SK-N-MC (cell line): ENCODE measurements at regions not wholly inside any gene's neighbourhood (a gene's known extent, or its start where the extent isn't known, plus 50 kb on each side); places are given as distances from the start of the nearest gene placed in this dataset.
A peak's percentile ranks its signal among the peaks of the same experiment; 100 is the strongest.

Source experiments
- DNase-seq: peaks from one replicate; pipeline ENCODE4 v3.0.0-alpha.2; 2011; ENCODE audit warnings: low read depth, low spot score
- H3K27ac ChIP-seq: fragments of 200-600 bp; sonication (generic); 2 replicates; pipeline ENCODE4 v1.5.1; 2016; ENCODE audit warnings: mixed run types
- H3K36me3 ChIP-seq: fragments of 200-600 bp; sonication (generic); 2 replicates; pipeline ENCODE4 v1.6.1; 2017; ENCODE audit warnings: antibody characterized with exemption, low read length, mixed read lengths; ENCODE audit not compliant: insufficient read depth
- H3K4me3 ChIP-seq: fragments of 200-600 bp; sonication (generic); 2 replicates; pipeline ENCODE4 v1.5.1; 2016
- H3K9ac ChIP-seq: fragments of 200-600 bp; sonication (generic); 2 replicates; pipeline ENCODE4 v1.8.0; 2017; ENCODE audit warnings: mixed run types, mixed read lengths; ENCODE audit not compliant: insufficient read length
- H3K9me3 ChIP-seq: fragments of 200-600 bp; sonication (generic); 2 replicates; pipeline ENCODE4 v1.6.1; 2017; ENCODE audit warnings: low read depth, mild to moderate bottlenecking, antibody characterized with exemption, low read length, moderate library complexity, mixed read lengths
- EZH2 ChIP-seq: fragments of 200-600 bp; sonication (generic); IDR thresholded peaks from one replicate; pipeline ENCODE4 v1.6.1; 2017; ENCODE audit warnings: antibody characterized with exemption
- FOXP2 ChIP-seq: optimal IDR thresholded peaks from 2 replicates; pipeline ENCODE3; 2011; ENCODE audit warnings: mild to moderate bottlenecking, moderate library complexity; ENCODE audit not compliant: insufficient read depth; ENCODE audit errors: extremely low read length, control extremely low read depth
- POLR2AphosphoS5 ChIP-seq: IDR thresholded peaks from 2 replicates; pipeline ENCODE4 v1.6.1; 2012; ENCODE audit warnings: mild to moderate bottlenecking, low read depth, low read length, borderline replicate concordance

GRCh38 chr9:29212397-29213387 is 1639.4 kb upstream of the C9orf72 start:
- Histone ChIP-seq H3K9ac (peak overlapping the region; percentile 57), H3K9me3 (no peaks in the 10 kb centered on the region), H3K36me3 (no peaks in the 10 kb centered on the region), H3K27ac (no peak overlapping the region), H3K4me3 (peak overlapping the region; percentile 91)
- TF ChIP-seq EZH2 (no peak), POLR2AphosphoS5 (no peak), FOXP2 (no peak)
- DNase-seq, result no peak

DNA sequence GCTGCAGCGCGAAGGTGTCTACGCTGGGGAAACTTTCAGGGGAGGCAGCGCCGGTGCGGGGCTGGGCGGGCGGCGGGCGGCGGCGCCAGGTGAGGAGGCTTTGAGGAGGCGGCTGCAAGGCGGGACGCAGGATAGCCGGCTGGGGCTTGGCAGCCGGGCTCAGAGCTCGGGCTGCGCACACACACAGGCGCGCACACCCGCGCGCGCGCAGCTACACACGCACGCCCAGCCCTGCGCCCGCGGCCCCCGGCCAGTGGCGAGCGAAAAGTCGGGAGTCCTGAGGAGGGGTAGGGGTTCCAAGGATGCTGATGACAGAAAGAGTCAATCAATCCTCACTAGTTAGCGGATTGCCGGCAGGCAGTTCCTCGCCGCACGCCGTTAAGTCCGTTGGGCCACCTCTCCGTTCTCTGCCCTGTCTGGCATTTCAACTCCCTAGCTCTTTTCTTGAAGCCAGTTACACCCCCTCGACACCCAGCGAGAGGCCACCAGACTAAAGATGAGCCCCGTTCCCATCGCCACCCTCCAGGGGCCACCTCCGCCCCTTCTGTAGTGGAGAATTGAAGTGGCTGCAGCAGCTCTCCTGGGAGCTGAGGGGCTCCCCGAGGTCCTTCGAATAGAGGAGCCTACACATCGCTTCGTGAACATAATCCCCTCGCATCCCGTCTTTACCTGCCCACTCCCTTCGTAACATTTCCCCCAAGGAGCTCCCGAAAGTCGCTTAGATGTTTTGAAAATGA is 1640.3 kb upstream of the C9orf72 start, which contains the start of gene LINGO2:
Gene LINGO2 (minus strand): TSS at position 185 of the 737 bp plus-strand sequence.
- H3K36me3 ChIP-seq, result no peaks in the 10 kb centered on the region
- TF ChIP-seq EZH2 (no peak), FOXP2 (no peak), POLR2AphosphoS5 (no peak)
- peak within 1 kb of the TSS; percentile 57 for H3K9ac ChIP-seq
- H3K4me3 ChIP-seq, result peak within 1 kb of the TSS; percentile 91
- no peak within 1 kb of the TSS for H3K27ac ChIP-seq
- no peak for DNase-seq
- H3K9me3 ChIP-seq, result no peaks in the 10 kb centered on the region

GRCh38 chr9:29214154-29214689 is 1640.9 kb upstream of the C9orf72 start:
- no peak overlapping the region for H3K9ac ChIP-seq
- DNase-seq, result peak; percentile 20
- no peak overlapping the region for H3K27ac ChIP-seq
- no peak for TF ChIP-seq FOXP2
- no peak for TF ChIP-seq POLR2AphosphoS5
- no peak for TF ChIP-seq EZH2
- H3K4me3 ChIP-seq, result peak overlapping the region; percentile 91
- no peaks in the 10 kb centered on the region for H3K36me3 ChIP-seq
- no peaks in the 10 kb centered on the region for H3K9me3 ChIP-seq

GRCh38 chr9:29214690-29215253 is 1641.5 kb upstream of the C9orf72 start:
- Histone ChIP-seq H3K27ac (no peak overlapping the region), H3K9ac (no peak overlapping the region), H3K4me3 (peak overlapping the region; percentile 91), H3K36me3 (no peaks in the 10 kb centered on the region), H3K9me3 (no peaks in the 10 kb centered on the region)
- TF ChIP-seq POLR2AphosphoS5, result no peak
- no peak for TF ChIP-seq EZH2
- no peak for TF ChIP-seq FOXP2
- DNase-seq, result no peak

DNA sequence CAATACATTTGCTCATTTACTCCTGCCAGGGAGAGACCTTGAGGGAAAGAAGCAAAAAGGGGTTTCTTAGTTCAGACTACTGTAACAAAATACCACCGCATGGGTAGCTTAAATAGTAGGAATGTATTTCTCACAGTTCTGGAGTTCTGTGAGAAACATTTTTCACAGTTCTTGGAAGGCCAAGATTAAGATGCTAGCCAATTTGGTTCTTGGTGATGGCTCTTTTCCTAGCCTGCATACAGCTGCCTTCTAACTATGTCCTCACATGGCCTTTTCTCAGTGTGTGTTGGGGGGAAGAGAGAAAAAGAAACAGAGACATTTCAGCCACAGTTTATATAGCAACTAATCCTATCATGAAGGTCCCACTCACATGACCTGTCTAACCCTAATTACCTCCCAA is 1644.7 kb upstream of the C9orf72 start:
- no peaks in the 10 kb centered on the region for H3K9me3 ChIP-seq
- H3K36me3 ChIP-seq, result no peaks in the 10 kb centered on the region
- H3K9ac ChIP-seq, result no peak overlapping the region
- DNase-seq, result no peak
- no peak overlapping the region for H3K4me3 ChIP-seq
- no peak overlapping the region for H3K27ac ChIP-seq
- TF ChIP-seq EZH2 (no peak), FOXP2 (no peak), POLR2AphosphoS5 (no peak)

DNA sequence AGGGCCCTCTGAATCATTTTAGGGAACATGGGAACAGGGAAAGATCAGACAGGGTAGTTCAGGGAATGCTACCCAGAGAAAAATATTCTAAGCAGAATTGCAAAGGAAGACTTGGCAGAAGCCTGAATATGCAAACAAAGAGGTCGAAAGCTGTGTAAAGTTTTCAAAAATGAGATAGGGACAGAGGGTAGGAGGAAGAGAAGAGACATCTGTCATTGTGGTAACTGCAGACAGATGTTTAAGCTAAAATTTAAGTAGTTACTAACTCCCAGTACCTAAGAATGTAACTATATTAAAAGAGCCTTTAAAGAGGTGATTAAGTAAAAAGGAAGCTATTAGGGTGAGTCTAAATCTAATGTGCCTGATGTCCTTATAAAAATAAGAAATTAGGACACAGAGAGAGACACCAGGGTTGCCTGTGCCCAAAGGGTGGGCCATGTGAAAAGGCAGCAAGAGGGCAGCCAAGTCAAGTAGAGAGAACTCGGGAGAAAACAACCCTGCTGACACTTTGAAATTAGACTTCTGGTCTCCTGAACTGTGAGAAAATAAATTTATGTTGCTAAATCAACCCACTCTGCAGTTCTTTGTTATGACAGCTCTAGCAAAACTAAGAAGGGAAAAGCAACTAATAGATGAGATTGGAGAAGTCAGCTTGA is 1647.4 kb upstream of the C9orf72 start:
- no peak for DNase-seq

DNA sequence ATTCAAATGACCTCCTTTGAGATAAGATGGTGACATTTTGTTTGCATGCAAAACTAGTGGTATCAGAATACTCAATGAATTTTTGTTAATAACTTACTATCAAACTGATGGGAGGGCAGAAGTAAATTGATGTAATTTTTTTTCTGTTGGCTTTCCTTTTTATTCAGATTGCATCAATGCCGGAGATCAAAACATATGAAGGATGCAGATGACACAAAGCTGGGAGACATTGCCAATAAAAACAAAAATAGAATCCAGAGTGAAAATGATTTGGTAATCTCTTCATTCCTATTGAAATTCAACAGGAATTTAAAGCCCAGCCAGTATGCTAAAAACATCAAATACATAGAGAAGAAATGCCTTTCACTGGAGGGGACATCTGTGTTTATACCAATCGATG is 1655.3 kb upstream of the C9orf72 start:
- Histone ChIP-seq H3K9me3 (no peaks in the 10 kb centered on the region), H3K27ac (no peak overlapping the region), H3K36me3 (no peaks in the 10 kb centered on the region), H3K9ac (no peak overlapping the region), H3K4me3 (no peak overlapping the region)
- no peak for DNase-seq
- no peak for TF ChIP-seq FOXP2
- no peak for TF ChIP-seq POLR2AphosphoS5
- no peak for TF ChIP-seq EZH2

More for the DNA sequence above, 1647.4 kb upstream of the C9orf72 start:
- H3K4me3 ChIP-seq, result no peak overlapping the region
- no peak overlapping the region for H3K27ac ChIP-seq
- H3K9ac ChIP-seq, result no peak overlapping the region
- TF ChIP-seq FOXP2 (no peak), EZH2 (no peak), POLR2AphosphoS5 (no peak)
- H3K9me3 ChIP-seq, result no peaks in the 10 kb centered on the region
- no peaks in the 10 kb centered on the region for H3K36me3 ChIP-seq
